Body of pancreas (tissue), 4 donors: ENCODE measurements at regions not wholly inside any gene's neighbourhood (a gene's known extent, or its start where the extent isn't known, plus 50 kb on each side); places are given as distances from the start of the nearest gene placed in this dataset.
A peak's percentile ranks its signal among the peaks of the same experiment; 100 is the strongest.

Experiments
- ATAC-seq: fragments of 150-250 bp; one replicate; pipeline ENCODE4 v1.9.1; 2016
- DNase-seq, 4 donors: peaks; one replicate each; pipeline ENCODE4 v3.0.0-alpha.2; 2019
- H3K27ac ChIP-seq, 4 donors: fragments of 200-600 bp; sonication (generic); 1 replicate in 3 of 4; 2 replicates in 1 of 4; pipeline versions ENCODE4 v1.5.1 to v1.6.1; 2016 to 2019; ENCODE audit warnings: mild to moderate bottlenecking in 1 of 4, mixed read lengths in 1 of 4, moderate library complexity in 1 of 4
- H3K27me3 ChIP-seq, 2 donors: fragments of 200-600 bp; sonication (generic); one replicate each; pipeline ENCODE4 v1.6.0; 2016; ENCODE audit warnings: mild to moderate bottlenecking in 1 of 2
- H3K36me3 ChIP-seq, 2 donors: fragments of 200-600 bp; sonication (generic); replicated peaks in 1 of 2; 2 replicates each; pipeline ENCODE4 v1.5.1; 2016; ENCODE audit warnings: low read depth in 2 of 2; ENCODE audit not compliant: insufficient read depth in 1 of 2
- H3K4me1 ChIP-seq: fragments of 200-600 bp; sonication (generic); one replicate; pipeline ENCODE4 v1.6.0; 2016
- H3K4me3 ChIP-seq, 2 donors: fragments of 200-600 bp; sonication (generic); 1 replicate in 1 of 2; 2 replicates in 1 of 2; pipeline ENCODE4 v1.5.1; 2016 to 2019
- H3K9me3 ChIP-seq, 3 donors: fragments of 200-600 bp; sonication (generic); 1 replicate in 2 of 3; 2 replicates in 1 of 3; pipeline ENCODE4 v1.5.1; 2016
- POLR2A ChIP-seq, 3 donors: fragments of 450-650 bp; IDR thresholded peaks; one replicate each; pipeline ENCODE4 v1.6.1; 2016; ENCODE audit warnings: antibody characterized with exemption in 3 of 3, mild to moderate bottlenecking in 2 of 3
- WGBS, 2 donors: methylation state at CpG; one replicate each; pipeline ENCODE4 v1.1.5; 2017; 5-methylcytosine and 5-hydroxymethylcytosine counted together
- intact Hi-C: fragments of 100-400 bp; cut with DNase I; formaldehyde crosslinking; loops from one replicate; pipeline ENCODE4 v1.15.1; 2023
- TF ChIP-seq, protein P1 (sequence below), 7 experiments: fragments of 450-650 bp in 4 of 7; fragments of 200-600 bp in 3 of 7; sonication (generic) in 3 of 7; IDR thresholded peaks; one replicate each; pipeline ENCODE4 v1.5.1; 2016 to 2019; ENCODE audit warnings: antibody characterized with exemption in 7 of 7

DNA sequence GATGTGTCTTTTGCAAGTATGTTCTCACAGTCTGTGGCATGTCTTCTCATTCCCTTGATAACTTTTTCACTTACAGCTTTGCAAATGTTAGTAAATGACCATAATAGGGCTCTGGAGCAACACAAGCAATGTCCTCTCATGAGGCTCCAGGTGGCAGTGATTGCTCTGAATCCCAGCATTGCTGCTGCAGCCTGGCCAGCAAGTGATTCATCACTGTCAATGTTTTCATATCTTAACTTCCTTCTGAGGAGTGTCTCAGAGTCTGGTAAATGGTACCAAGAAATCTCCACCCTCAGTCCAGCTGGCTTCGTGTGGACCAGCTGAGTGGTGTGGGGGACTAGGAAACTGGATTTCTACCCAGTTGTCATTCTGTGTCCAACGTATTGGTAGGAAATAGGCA, 139.6 kb downstream of the MYLK4 start:
- Histone ChIP-seq H3K4me3 (no peak overlapping the region), H3K4me1 (no peaks in the 10 kb centered on the region), H3K36me3 (no peaks in the 10 kb centered on the region), H3K9me3 (no peaks in the 10 kb centered on the region), H3K27ac (no peak overlapping the region), H3K27me3 (no peaks in the 10 kb centered on the region)
- ATAC-seq (no peak), DNase-seq (peak in 2 of 4 donors; percentile 11 to 44)
- WGBS, 2 donors, result 7 to 23% methylated on average over 2 of the region's 2 CpGs
- TF ChIP-seq, protein P1, sequence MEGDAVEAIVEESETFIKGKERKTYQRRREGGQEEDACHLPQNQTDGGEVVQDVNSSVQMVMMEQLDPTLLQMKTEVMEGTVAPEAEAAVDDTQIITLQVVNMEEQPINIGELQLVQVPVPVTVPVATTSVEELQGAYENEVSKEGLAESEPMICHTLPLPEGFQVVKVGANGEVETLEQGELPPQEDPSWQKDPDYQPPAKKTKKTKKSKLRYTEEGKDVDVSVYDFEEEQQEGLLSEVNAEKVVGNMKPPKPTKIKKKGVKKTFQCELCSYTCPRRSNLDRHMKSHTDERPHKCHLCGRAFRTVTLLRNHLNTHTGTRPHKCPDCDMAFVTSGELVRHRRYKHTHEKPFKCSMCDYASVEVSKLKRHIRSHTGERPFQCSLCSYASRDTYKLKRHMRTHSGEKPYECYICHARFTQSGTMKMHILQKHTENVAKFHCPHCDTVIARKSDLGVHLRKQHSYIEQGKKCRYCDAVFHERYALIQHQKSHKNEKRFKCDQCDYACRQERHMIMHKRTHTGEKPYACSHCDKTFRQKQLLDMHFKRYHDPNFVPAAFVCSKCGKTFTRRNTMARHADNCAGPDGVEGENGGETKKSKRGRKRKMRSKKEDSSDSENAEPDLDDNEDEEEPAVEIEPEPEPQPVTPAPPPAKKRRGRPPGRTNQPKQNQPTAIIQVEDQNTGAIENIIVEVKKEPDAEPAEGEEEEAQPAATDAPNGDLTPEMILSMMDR (IDR thresholded peaks at IDR 0.05), result peak in 1 of 7 experiments; percentile 11
- no peak for TF ChIP-seq POLR2A (IDR thresholded peaks at IDR 0.05)
- intact Hi-C loops, result no loop called here

GRCh38 chr6:2608503-2608902, 142.2 kb downstream of the MYLK4 start:
- Histone ChIP-seq H3K4me3 (no peak overlapping the region), H3K9me3 (no peaks in the 10 kb centered on the region), H3K36me3 (no peaks in the 10 kb centered on the region), H3K27ac (no peak overlapping the region), H3K27me3 (no peaks in the 10 kb centered on the region), H3K4me1 (no peaks in the 10 kb centered on the region)
- intact Hi-C loops, result no loop called here
- ATAC-seq, result no peak
- DNase-seq, result no peak
- TF ChIP-seq, protein P1 (IDR thresholded peaks at IDR 0.05), result no peak
- TF ChIP-seq POLR2A (IDR thresholded peaks at IDR 0.05), result no peak
- WGBS, 2 donors, result 5 to 28% methylated on average over 4 of the region's 4 CpGs

- Histone ChIP-seq H3K27me3 (no peaks in the 10 kb centered on the region), H3K36me3 (no peaks in the 10 kb centered on the region), H3K27ac (no peak overlapping the region), H3K4me3 (no peak overlapping the region), H3K4me1 (no peaks in the 10 kb centered on the region), H3K9me3 (no peaks in the 10 kb centered on the region)
- WGBS, 2 donors, result 58 to 84% methylated on average over 3 of the region's 3 CpGs
- intact Hi-C loops, result no loop called here
- DNase-seq (no peak), ATAC-seq (no peak)
- TF ChIP-seq, protein P1 (IDR thresholded peaks at IDR 0.05), result no peak
- no peak for TF ChIP-seq POLR2A (IDR thresholded peaks at IDR 0.05)
Measured at GRCh38 chr6:2600363-2600762, 150.4 kb downstream of the MYLK4 start.

DNA sequence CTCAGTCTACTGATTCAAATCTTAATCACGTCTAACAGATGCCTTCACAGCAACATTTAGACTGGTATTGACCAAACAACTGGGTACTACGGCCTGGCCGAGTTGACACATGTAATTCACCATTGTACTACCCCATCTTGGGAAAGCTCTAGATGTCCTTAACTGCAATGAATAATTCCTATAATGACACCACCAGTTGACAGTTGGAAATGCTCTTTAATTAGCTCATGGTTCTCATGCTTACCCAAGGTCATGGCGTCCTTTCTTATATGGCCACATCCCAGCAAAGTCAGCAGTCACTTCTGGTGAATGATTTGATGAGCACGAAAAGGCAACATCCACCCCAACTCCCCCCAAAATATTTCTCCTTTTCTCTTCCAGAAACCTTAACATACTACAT, 150.9 kb downstream of the MYLK4 start:
- WGBS, 2 donors, result 81% methylated on average over 5 of the region's 5 CpGs
- Histone ChIP-seq H3K27me3 (no peaks in the 10 kb centered on the region), H3K4me3 (no peak overlapping the region), H3K27ac (no peak overlapping the region), H3K4me1 (no peaks in the 10 kb centered on the region), H3K36me3 (no peaks in the 10 kb centered on the region), H3K9me3 (no peaks in the 10 kb centered on the region)
- ATAC-seq (no peak), DNase-seq (no peak)
- intact Hi-C loops, result no loop called here
- TF ChIP-seq, protein P1 (IDR thresholded peaks at IDR 0.05), result no peak
- TF ChIP-seq POLR2A (IDR thresholded peaks at IDR 0.05), result no peak

GRCh38 chr6:2598867-2599266, 151.9 kb downstream of the MYLK4 start:
- 93 to 94% methylated on average over 6 of the region's 6 CpGs for WGBS, 2 donors
- no peak for ATAC-seq
- Histone ChIP-seq H3K27ac (no peak overlapping the region), H3K9me3 (no peaks in the 10 kb centered on the region), H3K4me3 (no peak overlapping the region), H3K27me3 (no peaks in the 10 kb centered on the region), H3K36me3 (no peaks in the 10 kb centered on the region), H3K4me1 (no peaks in the 10 kb centered on the region)
- TF ChIP-seq, protein P1 (IDR thresholded peaks at IDR 0.05), result no peak
- no peak for TF ChIP-seq POLR2A (IDR thresholded peaks at IDR 0.05)
- no peak for DNase-seq
- intact Hi-C loops, result no loop called here
